Suprapubic skin (tissue), 4 donors: ENCODE measurements at regions not wholly inside any gene's neighbourhood (a gene's known extent, or its start where the extent isn't known, plus 50 kb on each side); places are given as distances from the start of the nearest gene placed in this dataset.

Source experiments
- CTCF ChIP-seq, 2 donors: fragments of 200-600 bp in 1 of 2; fragments of 450-650 bp in 1 of 2; sonication (generic) in 1 of 2; IDR thresholded peaks; one replicate each; pipeline ENCODE4 v1.5.1; 2016 to 2019; ENCODE audit warnings: antibody characterized with exemption in 2 of 2, mild to moderate bottlenecking in 1 of 2, moderate library complexity in 1 of 2
- EP300 ChIP-seq: sonication (generic); formaldehyde crosslinking; IDR thresholded peaks from one replicate; pipeline ENCODE4 v1.6.1; 2017; ENCODE audit warnings: antibody characterized with exemption
- POLR2A ChIP-seq, 2 donors: fragments of 450-650 bp; IDR thresholded peaks; one replicate each; pipeline ENCODE4 v1.6.1; 2017; ENCODE audit warnings: antibody characterized with exemption in 2 of 2, mild to moderate bottlenecking in 2 of 2, moderate library complexity in 2 of 2
- POLR2AphosphoS5 ChIP-seq, 3 donors: sonication (generic); formaldehyde crosslinking; IDR thresholded peaks; one replicate each; pipeline ENCODE4 v1.6.1; 2017; ENCODE audit warnings: antibody characterized with exemption in 3 of 3

GRCh38 chr12:89129167-89129870 lies 223.0 kb downstream of the DUSP6 start:
- no peak for TF ChIP-seq CTCF (IDR thresholded peaks at IDR 0.05)
- no peak for TF ChIP-seq POLR2A (IDR thresholded peaks at IDR 0.05)
- no peak for TF ChIP-seq POLR2AphosphoS5 (IDR thresholded peaks at IDR 0.05)
- no peak for TF ChIP-seq EP300
